ENCODE measurements at regions not wholly inside any gene's neighbourhood (a gene's known extent, or its start where the extent isn't known, plus 50 kb on each side); places are given as distances from the start of the nearest gene placed in this dataset.

- TF ChIP-seq GTF2F1 (IDR thresholded peaks at IDR 0.05; ENCODE audit: low read length) (no peak), ARHGAP35 (CRISPR knock-in tag; IDR thresholded peaks at IDR 0.05; ENCODE audit: borderline replicate concordance) (no peak), ELK4 (CRISPR knock-in tag; IDR thresholded peaks at IDR 0.05; ENCODE audit: borderline replicate concordance) (no peak), JUN (CRISPR knock-in tag; IDR thresholded peaks at IDR 0.05) (no peak)
Measured at GRCh38 chr4:102427371-102427998, 73.7 kb upstream of the NFKB1 start.

Measured in HepG2 (cell line).